Astrocyte of the spinal cord (primary cell): ENCODE measurements at regions not wholly inside any gene's neighbourhood (a gene's known extent, or its start where the extent isn't known, plus 50 kb on each side); places are given as distances from the start of the nearest gene placed in this dataset.
"Not testable (repeated sequence)": the region's sequence is repeated elsewhere in the genome, so short reads cannot be mapped to it uniquely, and the experiment has no call there.

Experiments used
- DNase-seq: peaks from one replicate; pipeline ENCODE4 v3.0.0; 2011; ENCODE audit warnings: low read depth, low spot score
- H3K4me3 ChIP-seq: 2 replicates; pipeline ENCODE4 v1.5.1; 2011; ENCODE audit warnings: low read depth, mild to moderate bottlenecking, low read length, moderate library complexity
- in situ Hi-C: cut with HindIII; loops from 2 replicates; pipeline ENCODE4 v1.10.0; 2017; ENCODE audit warnings: low sequenced_read_pairs
- TF ChIP-seq, protein P1 (sequence below): IDR thresholded peaks from 2 replicates; pipeline ENCODE4 v1.5.1; 2012; ENCODE audit warnings: low read depth, mild to moderate bottlenecking, low read length, inconsistent platforms

GRCh38 chr15:69669446-69669845, 216.8 kb downstream of the RPLP1 start:
- H3K4me3 ChIP-seq, result no peak overlapping the region
- no peak for DNase-seq
- in situ Hi-C loops, result no loop called here
- TF ChIP-seq, protein P1, sequence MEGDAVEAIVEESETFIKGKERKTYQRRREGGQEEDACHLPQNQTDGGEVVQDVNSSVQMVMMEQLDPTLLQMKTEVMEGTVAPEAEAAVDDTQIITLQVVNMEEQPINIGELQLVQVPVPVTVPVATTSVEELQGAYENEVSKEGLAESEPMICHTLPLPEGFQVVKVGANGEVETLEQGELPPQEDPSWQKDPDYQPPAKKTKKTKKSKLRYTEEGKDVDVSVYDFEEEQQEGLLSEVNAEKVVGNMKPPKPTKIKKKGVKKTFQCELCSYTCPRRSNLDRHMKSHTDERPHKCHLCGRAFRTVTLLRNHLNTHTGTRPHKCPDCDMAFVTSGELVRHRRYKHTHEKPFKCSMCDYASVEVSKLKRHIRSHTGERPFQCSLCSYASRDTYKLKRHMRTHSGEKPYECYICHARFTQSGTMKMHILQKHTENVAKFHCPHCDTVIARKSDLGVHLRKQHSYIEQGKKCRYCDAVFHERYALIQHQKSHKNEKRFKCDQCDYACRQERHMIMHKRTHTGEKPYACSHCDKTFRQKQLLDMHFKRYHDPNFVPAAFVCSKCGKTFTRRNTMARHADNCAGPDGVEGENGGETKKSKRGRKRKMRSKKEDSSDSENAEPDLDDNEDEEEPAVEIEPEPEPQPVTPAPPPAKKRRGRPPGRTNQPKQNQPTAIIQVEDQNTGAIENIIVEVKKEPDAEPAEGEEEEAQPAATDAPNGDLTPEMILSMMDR, result no peak

DNA sequence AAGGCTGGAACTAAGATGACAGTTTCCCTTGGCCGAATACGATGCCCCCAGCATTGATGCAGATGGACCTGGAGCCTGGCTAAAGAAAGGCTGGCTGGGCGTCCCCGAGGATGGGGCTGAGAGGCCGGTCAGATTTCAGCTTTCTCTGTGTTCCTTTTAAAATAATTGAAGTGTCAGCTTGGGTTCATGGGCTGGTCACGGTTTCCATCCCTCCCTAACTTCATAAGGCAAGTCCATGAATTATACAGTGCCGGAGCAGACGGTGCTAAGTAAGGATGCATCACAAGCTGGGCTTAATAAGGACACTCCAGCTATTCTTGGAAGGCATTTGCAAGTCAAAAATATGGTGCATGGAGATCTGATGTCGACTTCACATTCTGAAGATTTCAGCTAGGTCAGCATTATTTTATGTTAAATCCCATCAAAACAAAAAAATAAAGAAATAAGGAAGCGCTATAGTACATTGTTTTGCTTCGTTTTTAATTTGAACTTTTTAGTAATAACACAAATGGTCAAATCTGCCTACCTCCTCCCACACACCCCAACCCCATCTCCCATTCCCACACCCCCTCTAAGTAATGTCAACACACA, 220.8 kb downstream of the RPLP1 start:
- no peak overlapping the region for H3K4me3 ChIP-seq
- in situ Hi-C loops, result no loop called here
- TF ChIP-seq, protein P1, result no peak
- no peak for DNase-seq

GRCh38 chr15:69675731-69676130, 223.1 kb downstream of the RPLP1 start:
- no peak for DNase-seq
- H3K4me3 ChIP-seq, result no peak overlapping the region
- TF ChIP-seq, protein P1, result no peak
- in situ Hi-C loops, result no loop called here

GRCh38 chr15:69677403-69677802, 224.8 kb downstream of the RPLP1 start:
- TF ChIP-seq, protein P1, result no peak
- no peak overlapping the region for H3K4me3 ChIP-seq
- in situ Hi-C loops, result no loop called here
- DNase-seq, result no peak

DNA sequence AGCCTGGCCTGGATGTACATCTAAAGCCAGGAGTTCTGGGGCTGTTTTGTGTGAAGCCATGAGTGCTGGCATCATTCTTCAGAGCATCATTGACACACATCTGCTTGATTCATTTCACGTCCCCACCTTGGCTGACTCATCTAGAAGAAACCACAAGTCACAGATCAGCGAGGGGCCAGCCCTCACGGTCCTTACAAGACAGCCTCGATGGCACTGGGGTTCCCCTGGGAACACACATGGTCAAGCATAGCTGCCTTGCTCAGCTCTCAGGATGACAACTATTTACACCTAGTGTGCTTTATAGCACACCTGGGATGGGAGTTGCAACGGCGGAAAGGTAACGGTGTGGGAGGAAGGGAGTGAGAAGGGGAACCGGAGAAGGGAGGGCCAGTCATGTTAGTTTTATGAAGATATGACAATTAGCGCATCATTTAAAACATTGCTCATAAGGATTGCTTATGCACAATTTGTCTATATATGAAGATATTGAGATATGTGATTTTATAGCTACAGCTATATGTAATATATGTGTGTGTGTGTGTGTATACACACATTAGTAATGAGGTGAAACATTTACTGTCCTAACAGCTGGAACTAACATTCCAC, 227.1 kb downstream of the RPLP1 start:
- TF ChIP-seq, protein P1, result no peak
- no peak for DNase-seq
- H3K4me3 ChIP-seq, result no peak overlapping the region
- in situ Hi-C loops, result no loop called here

DNA sequence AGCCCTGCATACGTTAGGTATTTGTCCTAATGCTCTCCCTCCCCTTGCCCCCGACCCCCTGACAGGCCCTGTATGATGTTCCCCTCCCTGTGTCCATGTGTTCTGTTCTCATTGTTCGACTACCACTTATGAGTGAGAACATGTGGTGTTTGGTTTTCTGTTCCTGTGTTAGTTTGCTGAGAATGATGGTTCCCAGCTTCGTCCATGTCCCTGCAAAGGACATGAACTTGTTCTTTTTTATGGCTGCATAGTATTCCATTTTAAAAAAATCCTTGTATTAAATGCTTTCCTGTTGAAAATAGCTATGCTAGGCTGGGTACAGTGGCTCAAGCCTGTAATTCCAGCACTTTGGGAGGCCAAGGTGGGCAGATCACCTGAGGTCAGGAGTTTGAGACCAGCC, 232.2 kb downstream of the RPLP1 start:
- in situ Hi-C loops, H3K4me3 ChIP-seq, DNase-seq: not testable (repeated sequence)

GRCh38 chr15:69685512-69686452, 233.2 kb downstream of the RPLP1 start:
- in situ Hi-C loops, result no loop called here
- TF ChIP-seq, protein P1, result no peak
- no peak for DNase-seq
- no peak overlapping the region for H3K4me3 ChIP-seq
